Neural progenitor cell (in vitro differentiated cells): ENCODE measurements at regions not wholly inside any gene's neighbourhood (a gene's known extent, or its start where the extent isn't known, plus 50 kb on each side); places are given as distances from the start of the nearest gene placed in this dataset.

ENCODE experiments used
- DNase-seq: peaks from one replicate; pipeline ENCODE4 v3.0.0-alpha.2; 2016; ENCODE audit warnings: low spot score
- H2AFZ ChIP-seq: fragments of 200-600 bp; sonication (generic); replicated peaks from 2 replicates; pipeline ENCODE4 v1.6.1; 2016; ENCODE audit warnings: antibody characterized with exemption
- H3F3A ChIP-seq: fragments of 200-600 bp; sonication (generic); 2 replicates; pipeline ENCODE4 v1.6.1; 2016; ENCODE audit warnings: antibody characterized with exemption, low read depth
- H3K27ac ChIP-seq: fragments of 200-600 bp; sonication (generic); 2 replicates; pipeline ENCODE4 v1.5.1; 2016; ENCODE audit warnings: mild to moderate bottlenecking
- H3K27me3 ChIP-seq: fragments of 200-600 bp; sonication (generic); 2 replicates; pipeline ENCODE4 v1.6.1; 2016; ENCODE audit warnings: mild to moderate bottlenecking, moderate library complexity
- H3K36me3 ChIP-seq: fragments of 200-600 bp; sonication (generic); 2 replicates; pipeline ENCODE4 v1.5.1; 2016
- H3K4me1 ChIP-seq: fragments of 200-600 bp; sonication (generic); 2 replicates; pipeline ENCODE4 v1.6.1; 2016; ENCODE audit warnings: mixed run types
- H3K4me2 ChIP-seq: fragments of 200-600 bp; sonication (generic); 2 replicates; pipeline ENCODE4 v1.6.1; 2016
- H3K4me3 ChIP-seq: fragments of 200-600 bp; sonication (generic); 2 replicates; pipeline ENCODE4 v1.5.1; 2016
- H3K79me2 ChIP-seq: fragments of 200-600 bp; sonication (generic); 2 replicates; pipeline ENCODE4 v1.6.1; 2016; ENCODE audit warnings: low read depth
- H3K9ac ChIP-seq: fragments of 200-600 bp; sonication (generic); 2 replicates; pipeline ENCODE4 v1.6.1; 2016
- H3K9me3 ChIP-seq: fragments of 200-600 bp; sonication (generic); 2 replicates; pipeline ENCODE4 v1.5.1; 2016; ENCODE audit warnings: low read depth
- H4K20me1 ChIP-seq: fragments of 200-600 bp; sonication (generic); 2 replicates; pipeline ENCODE4 v1.6.1; 2016; ENCODE audit warnings: low read depth
- H3K27ac Mint-ChIP-seq: 3 replicates; pipeline ENCODE4 v1.8.0; 2021; ENCODE audit warnings: mixed read lengths
- H3K27me3 Mint-ChIP-seq: 2 replicates; pipeline ENCODE4 v1.8.0; 2022; ENCODE audit warnings: low read depth, mild to moderate bottlenecking, inconsistent platforms, moderate library complexity, mixed read lengths; ENCODE audit not compliant: insufficient read depth
- H3K36me3 Mint-ChIP-seq: 3 replicates; pipeline ENCODE4 v1.8.0; 2021; ENCODE audit warnings: mixed read lengths
- H3K4me1 Mint-ChIP-seq: 3 replicates; pipeline ENCODE4 v1.8.0; 2021; ENCODE audit warnings: mixed read lengths
- H3K4me3 Mint-ChIP-seq: 3 replicates; pipeline ENCODE4 v1.8.0; 2021; ENCODE audit warnings: mild to moderate bottlenecking, moderate library complexity, mixed read lengths
- H3K9me3 Mint-ChIP-seq: 3 replicates; pipeline ENCODE4 v1.8.0; 2020; ENCODE audit warnings: mixed read lengths
- CTCF ChIP-seq: fragments of 200-600 bp; sonication (generic); IDR thresholded peaks from 2 replicates; pipeline ENCODE4 v1.5.1; 2017; ENCODE audit warnings: antibody characterized with exemption, mild to moderate bottlenecking
- EZH2 ChIP-seq: fragments of 200-600 bp; sonication (generic); IDR thresholded peaks from 2 replicates; pipeline ENCODE4 v1.6.1; 2017; ENCODE audit warnings: antibody characterized with exemption, mild to moderate bottlenecking, moderate library complexity
- EZH2phosphoT487 ChIP-seq: fragments of 200-600 bp; sonication (generic); IDR thresholded peaks from 2 replicates; pipeline ENCODE4 v1.6.1; 2017; ENCODE audit warnings: antibody characterized with exemption

DNA sequence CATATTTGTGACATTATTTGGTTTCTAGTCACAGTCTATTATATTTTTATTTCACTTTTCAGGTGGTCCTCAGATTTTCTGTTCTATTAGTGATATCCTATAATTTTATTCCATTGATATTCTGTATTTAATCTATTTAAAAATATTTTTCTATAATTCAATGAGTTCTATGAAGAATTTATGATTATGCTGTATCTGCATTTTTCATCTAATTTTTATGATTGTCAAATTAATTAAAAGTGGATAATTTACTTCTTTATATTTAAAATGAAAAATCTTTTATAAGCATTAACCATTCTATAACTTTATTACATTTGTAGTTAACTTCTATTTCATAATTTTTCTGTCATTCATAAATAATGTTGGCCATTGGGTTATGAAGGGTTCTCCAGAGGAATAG, 387.4 kb upstream of the LRRC7 start:
- no peaks in the 10 kb centered on the region for H4K20me1 ChIP-seq
- Mint-ChIP-seq H3K27ac (no peak overlapping the region), H3K4me1 (no peaks in the 10 kb centered on the region), H3K4me3 (no peak overlapping the region), H3K9me3 (no peaks in the 10 kb centered on the region), H3K27me3 (no peaks in the 10 kb centered on the region), H3K36me3 (no peaks in the 10 kb centered on the region)
- H3K9me3 ChIP-seq: no peaks in the 10 kb centered on the region
- H3K36me3 ChIP-seq: no peaks in the 10 kb centered on the region
- H3F3A ChIP-seq: no peaks in the 10 kb centered on the region
- no peak overlapping the region for H3K27ac ChIP-seq
- H3K79me2 ChIP-seq: no peaks in the 10 kb centered on the region
- no peak for TF ChIP-seq EZH2phosphoT487
- TF ChIP-seq EZH2: no peak
- TF ChIP-seq CTCF: no peak
- no peaks in the 10 kb centered on the region for H3K27me3 ChIP-seq
- DNase-seq: no peak
- no peak overlapping the region for H2AFZ ChIP-seq
- H3K4me2 ChIP-seq: no peak overlapping the region
- no peaks in the 10 kb centered on the region for H3K4me1 ChIP-seq
- no peak overlapping the region for H3K4me3 ChIP-seq
- H3K9ac ChIP-seq: no peak overlapping the region

- Histone ChIP-seq H3K36me3 (no peaks in the 10 kb centered on the region), H3K79me2 (no peaks in the 10 kb centered on the region), H3K9me3 (no peaks in the 10 kb centered on the region), H3K27me3 (no peaks in the 10 kb centered on the region), H3K4me2 (no peak overlapping the region), H3K27ac (no peak overlapping the region), H2AFZ (no peak overlapping the region), H3K9ac (no peak overlapping the region), H3K4me1 (no peaks in the 10 kb centered on the region), H4K20me1 (no peaks in the 10 kb centered on the region), H3F3A (no peaks in the 10 kb centered on the region), H3K4me3 (no peak overlapping the region)
- H3K4me3 Mint-ChIP-seq: no peak overlapping the region
- no peaks in the 10 kb centered on the region for H3K9me3 Mint-ChIP-seq
- TF ChIP-seq EZH2: no peak
- TF ChIP-seq CTCF: no peak
- TF ChIP-seq EZH2phosphoT487: no peak
- H3K4me1 Mint-ChIP-seq: no peaks in the 10 kb centered on the region
- no peaks in the 10 kb centered on the region for H3K27me3 Mint-ChIP-seq
- DNase-seq: no peak
- no peaks in the 10 kb centered on the region for H3K36me3 Mint-ChIP-seq
- H3K27ac Mint-ChIP-seq: no peak overlapping the region
Measured at GRCh38 chr1:69185378-69185777, 382.3 kb upstream of the LRRC7 start.

DNA sequence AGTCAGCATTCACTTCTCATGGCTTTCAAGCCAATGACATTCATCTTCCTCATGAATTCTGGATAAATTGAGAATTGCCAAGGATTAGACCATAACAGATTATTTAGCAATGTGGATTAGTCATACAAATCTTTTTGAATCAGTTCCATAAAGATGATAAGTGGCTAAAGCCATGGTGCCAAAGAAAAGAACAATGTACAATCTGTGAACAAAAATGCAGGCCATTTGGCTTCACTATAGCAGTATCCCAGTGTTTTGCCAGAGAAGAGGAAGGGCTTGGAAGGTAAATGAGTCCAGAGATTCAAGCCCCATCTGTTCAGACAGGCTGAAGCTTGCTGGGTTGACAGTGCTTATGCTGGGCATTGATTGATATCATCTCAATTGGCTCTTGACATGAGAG, 376.4 kb upstream of the LRRC7 start:
- H3K4me1 Mint-ChIP-seq: no peaks in the 10 kb centered on the region
- H3K27me3 Mint-ChIP-seq: peaks cover 2% of the 10 kb centered on the region
- no peak overlapping the region for H3K9ac ChIP-seq
- H3K27ac ChIP-seq: no peak overlapping the region
- no peak for DNase-seq
- no peak overlapping the region for H2AFZ ChIP-seq
- H3K79me2 ChIP-seq: no peaks in the 10 kb centered on the region
- no peak overlapping the region for H3K27ac Mint-ChIP-seq
- no peak overlapping the region for H3K4me3 ChIP-seq
- no peak overlapping the region for H3K4me2 ChIP-seq
- H3K4me1 ChIP-seq: no peaks in the 10 kb centered on the region
- no peaks in the 10 kb centered on the region for H3K9me3 ChIP-seq
- no peaks in the 10 kb centered on the region for H3K36me3 Mint-ChIP-seq
- no peak for TF ChIP-seq EZH2
- TF ChIP-seq CTCF: no peak
- no peak for TF ChIP-seq EZH2phosphoT487
- no peaks in the 10 kb centered on the region for H3K9me3 Mint-ChIP-seq
- H3K27me3 ChIP-seq: no peaks in the 10 kb centered on the region
- H4K20me1 ChIP-seq: no peaks in the 10 kb centered on the region
- H3K36me3 ChIP-seq: no peaks in the 10 kb centered on the region
- H3K4me3 Mint-ChIP-seq: no peak overlapping the region
- no peaks in the 10 kb centered on the region for H3F3A ChIP-seq

DNA sequence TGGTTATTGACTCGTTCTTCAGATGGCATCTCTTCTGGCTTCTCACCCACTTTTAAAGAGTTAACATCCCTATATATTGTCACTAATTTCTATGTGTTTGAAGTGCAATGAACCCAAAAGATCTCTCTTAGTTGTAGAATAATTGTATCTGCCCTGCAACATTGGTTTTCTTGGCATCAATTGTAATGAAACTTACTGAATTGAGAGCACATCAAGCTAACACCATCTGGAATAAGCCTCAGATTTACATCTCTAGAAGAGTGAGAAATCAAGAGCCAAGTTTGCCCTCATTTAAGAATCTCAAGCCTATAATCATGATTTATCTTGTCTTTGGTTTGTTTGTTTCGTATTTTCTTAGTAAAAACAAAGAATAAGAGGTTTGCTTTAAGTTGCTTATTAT, 372.6 kb upstream of the LRRC7 start:
- Histone ChIP-seq H2AFZ (no peak overlapping the region), H3F3A (no peaks in the 10 kb centered on the region), H3K4me2 (no peak overlapping the region), H3K36me3 (no peaks in the 10 kb centered on the region), H3K9ac (no peak overlapping the region), H3K79me2 (no peaks in the 10 kb centered on the region), H3K27ac (no peak overlapping the region), H3K27me3 (no peaks in the 10 kb centered on the region), H3K4me3 (no peak overlapping the region), H4K20me1 (no peaks in the 10 kb centered on the region), H3K9me3 (no peaks in the 10 kb centered on the region), H3K4me1 (peaks cover 7% of the 10 kb centered on the region)
- Mint-ChIP-seq H3K9me3 (no peaks in the 10 kb centered on the region), H3K4me1 (no peaks in the 10 kb centered on the region), H3K27me3 (peaks cover 2% of the 10 kb centered on the region), H3K4me3 (no peak overlapping the region), H3K27ac (no peak overlapping the region), H3K36me3 (no peaks in the 10 kb centered on the region)
- DNase-seq: no peak
- TF ChIP-seq EZH2phosphoT487: no peak
